ENCODE measurements at regions not wholly inside any gene's neighbourhood (a gene's known extent, or its start where the extent isn't known, plus 50 kb on each side); places are given as distances from the start of the nearest gene placed in this dataset.

GRCh38 chr1:5506634-5507033 is 485.6 kb downstream of the NPHP4 start:
- Histone ChIP-seq H2AFZ (ENCODE audit: insufficient read depth, low read depth, low read length, poor library complexity, severe bottlenecking) (no peak overlapping the region), H4K20me1 (ENCODE audit: insufficient read depth, low read length) (no peaks in the 10 kb centered on the region), H3K4me3 (replicated peaks in 1 of 3; ENCODE audit: low read depth in 2 of 3, low read length in 3 of 3) (no peak overlapping the region), H3K36me3 (replicated peaks in 1 of 2; ENCODE audit: control insufficient read depth in 1 of 2, insufficient read depth in 2 of 2, low read length in 2 of 2) (no peaks in the 10 kb centered on the region), H3K4me1 (ENCODE audit: control insufficient read depth in 1 of 2, insufficient read depth in 2 of 2, low read length in 2 of 2) (no peaks in the 10 kb centered on the region), H3K27me3 (ENCODE audit: control insufficient read depth in 2 of 2, insufficient read depth in 2 of 2, low read length in 2 of 2) (no peaks in the 10 kb centered on the region), H3K9ac (ENCODE audit: insufficient read depth, low read length, poor library complexity, severe bottlenecking) (no peak overlapping the region), H3K4me2 (replicated peaks; ENCODE audit: extremely low read depth, low read length, poor library complexity, severe bottlenecking) (no peak overlapping the region), H3K9me3 (replicated peaks in 1 of 2; ENCODE audit: control insufficient read depth in 1 of 2, insufficient read depth in 1 of 2, low read length in 2 of 2) (no peaks in the 10 kb centered on the region), H3K27ac (ENCODE audit: low read depth in 1 of 2, low read length in 2 of 2) (no peak overlapping the region), H3K79me2 (ENCODE audit: insufficient read depth, low read length) (no peaks in the 10 kb centered on the region)
- intact Hi-C loops (cut with micrococcal nuclease) = loop anchor here in 1 of 2 donors (2.0 kb wide), 1 partner anchor 468 kb away; no protein-coding TSS in a partner anchor
- no peaks in the 10 kb centered on the region for H3K4me1 Mint-ChIP-seq
- H3K27me3 Mint-ChIP-seq (ENCODE audit: low read depth in 3 of 3) = peaks cover 2 to 8% (median 7%) of the 10 kb centered on the region in 3 donors
- H3K9me3 Mint-ChIP-seq = peaks cover 0 to 2% (median 0%) of the 10 kb centered on the region in 7 donors
- no peak overlapping the region for H3K27ac Mint-ChIP-seq
- no peak for DNase-seq
- TF ChIP-seq CTCF (IDR thresholded peaks at IDR 0.05) = no peak
- H3K4me3 Mint-ChIP-seq = no peak overlapping the region
- H3K36me3 Mint-ChIP-seq = no peaks in the 10 kb centered on the region
- 96% methylated on average over 3 of the region's 11 CpGs for WGBS (ENCODE audit: insufficient coverage)

- WGBS (ENCODE audit: insufficient coverage) = 89% methylated on average over 5 of the region's 6 CpGs
- DNase-seq = no peak
- no peak overlapping the region for H3K4me2 ChIP-seq (replicated peaks; ENCODE audit: extremely low read depth, low read length, poor library complexity, severe bottlenecking)
- no peak overlapping the region for H2AFZ ChIP-seq (ENCODE audit: insufficient read depth, low read depth, low read length, poor library complexity, severe bottlenecking)
- H3K9me3 ChIP-seq (replicated peaks in 1 of 2; ENCODE audit: control insufficient read depth in 1 of 2, insufficient read depth in 1 of 2, low read length in 2 of 2) = no peaks in the 10 kb centered on the region
- intact Hi-C loops (cut with micrococcal nuclease) = loop anchor here in 1 of 2 donors (2.0 kb wide), 1 partner anchor 469 kb away; no protein-coding TSS in a partner anchor
- no peak overlapping the region for H3K27ac ChIP-seq (ENCODE audit: low read depth in 1 of 2, low read length in 2 of 2)
- no peaks in the 10 kb centered on the region for H3K79me2 ChIP-seq (ENCODE audit: insufficient read depth, low read length)
- no peak for TF ChIP-seq CTCF (IDR thresholded peaks at IDR 0.05)
- Mint-ChIP-seq H3K4me3 (no peak overlapping the region), H3K27me3 (ENCODE audit: low read depth in 3 of 3) (peaks cover 2 to 8% (median 7%) of the 10 kb centered on the region in 3 donors), H3K36me3 (no peaks in the 10 kb centered on the region), H3K27ac (no peak overlapping the region), H3K4me1 (no peaks in the 10 kb centered on the region), H3K9me3 (peaks cover 0 to 2% (median 0%) of the 10 kb centered on the region in 7 donors)
- no peaks in the 10 kb centered on the region for H4K20me1 ChIP-seq (ENCODE audit: insufficient read depth, low read length)
- H3K9ac ChIP-seq (ENCODE audit: insufficient read depth, low read length, poor library complexity, severe bottlenecking) = no peak overlapping the region
- no peak overlapping the region for H3K4me3 ChIP-seq (replicated peaks in 1 of 3; ENCODE audit: low read depth in 2 of 3, low read length in 3 of 3)
- no peaks in the 10 kb centered on the region for H3K27me3 ChIP-seq (ENCODE audit: control insufficient read depth in 2 of 2, insufficient read depth in 2 of 2, low read length in 2 of 2)
- H3K36me3 ChIP-seq (replicated peaks in 1 of 2; ENCODE audit: control insufficient read depth in 1 of 2, insufficient read depth in 2 of 2, low read length in 2 of 2) = no peaks in the 10 kb centered on the region
- H3K4me1 ChIP-seq (ENCODE audit: control insufficient read depth in 1 of 2, insufficient read depth in 2 of 2, low read length in 2 of 2) = no peaks in the 10 kb centered on the region
Measured at GRCh38 chr1:5505944-5506343, 486.3 kb downstream of the NPHP4 start.
